ENCODE measurements at regions not wholly inside any gene's neighbourhood (a gene's known extent, or its start where the extent isn't known, plus 50 kb on each side); places are given as distances from the start of the nearest gene placed in this dataset.
A peak's percentile ranks its signal among the peaks of the same experiment; 100 is the strongest.

DNA sequence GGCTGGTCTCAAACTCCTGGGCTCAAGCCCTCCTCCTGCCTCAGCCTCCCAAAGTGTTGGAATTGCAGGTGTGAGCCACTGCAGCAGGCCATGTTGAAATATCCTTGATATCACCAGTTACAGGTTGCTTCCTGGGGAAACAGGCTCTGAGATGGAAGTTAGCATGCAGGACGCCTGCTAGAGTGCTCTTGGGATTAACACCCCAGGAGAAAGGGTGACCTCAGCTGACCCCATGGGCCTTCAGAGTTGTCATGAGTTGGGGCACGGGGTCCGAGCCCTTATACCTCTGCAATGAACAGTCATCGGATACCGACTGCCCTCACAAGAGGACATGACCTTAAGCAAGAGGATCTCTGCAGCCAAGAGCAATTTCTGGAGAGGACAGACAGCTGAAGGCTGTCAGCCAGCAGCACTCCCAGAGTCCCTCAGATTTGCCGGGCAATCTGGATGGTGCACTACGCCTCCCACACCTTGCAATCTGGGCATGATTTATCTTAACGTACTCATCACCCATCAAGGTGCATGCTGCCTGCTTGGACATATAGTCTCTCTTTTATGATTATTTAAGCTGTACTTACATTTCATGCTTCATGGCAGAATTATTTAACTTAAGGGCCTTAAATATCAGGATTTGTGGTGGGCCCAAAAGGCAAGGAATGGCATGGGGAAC lies 134.6 kb downstream of the ADSS2 start:
- H3K4me1 ChIP-seq (ENCODE audit: low read length), result peaks cover 6% of the 10 kb centered on the region
- no peaks in the 10 kb centered on the region for H3K79me2 ChIP-seq (ENCODE audit: low read length)

DNA sequence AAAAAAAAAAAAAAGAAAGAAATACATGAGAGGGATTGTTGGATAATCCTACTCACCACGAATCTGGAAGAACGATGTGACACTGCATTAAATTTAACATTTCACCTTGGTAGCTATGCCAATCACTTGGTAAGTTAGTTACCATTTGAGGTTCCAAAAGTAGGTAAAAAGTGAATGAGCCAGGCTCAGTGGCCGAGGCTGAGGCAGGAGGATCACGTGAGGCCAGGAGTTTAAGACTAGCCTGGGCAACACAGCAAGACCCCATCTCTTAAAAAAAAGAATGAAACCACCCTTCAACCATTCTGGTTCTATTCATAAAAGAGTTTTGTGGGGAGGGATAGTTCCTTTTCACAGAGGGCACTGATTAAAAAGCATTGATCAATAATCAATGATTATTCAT lies 133.6 kb downstream of the ADSS2 start:
- Histone ChIP-seq H3K9ac (ENCODE audit: low read length) (no peak overlapping the region), H3K4me1 (ENCODE audit: low read length) (peaks cover 6% of the 10 kb centered on the region), H3K4me3 (ENCODE audit: low read length) (no peak overlapping the region), H3K27ac (ENCODE audit: low read length) (no peak overlapping the region), H3K79me2 (ENCODE audit: low read length) (no peaks in the 10 kb centered on the region), H3K4me2 (ENCODE audit: low read depth, low read length, poor library complexity, severe bottlenecking) (no peak overlapping the region), H4K20me1 (ENCODE audit: insufficient read depth, low read depth, low read length) (no peaks in the 10 kb centered on the region), H3K27me3 (ENCODE audit: low read length) (no peaks in the 10 kb centered on the region), H3K36me3 (ENCODE audit: insufficient read depth, low read length) (no peaks in the 10 kb centered on the region), H3K9me2 (replicated peaks; ENCODE audit: insufficient read depth, low read length) (no peaks in the 10 kb centered on the region), H3K9me3 (ENCODE audit: low read length) (no peaks in the 10 kb centered on the region), H2AFZ (ENCODE audit: low read length) (no peak overlapping the region)
- no peak for DNase-seq

More for the DNA sequence above, 134.6 kb downstream of the ADSS2 start:
- Histone ChIP-seq H3K9ac (ENCODE audit: low read length) (no peak overlapping the region), H3K9me3 (ENCODE audit: low read length) (no peaks in the 10 kb centered on the region), H3K4me2 (ENCODE audit: low read depth, low read length, poor library complexity, severe bottlenecking) (no peak overlapping the region), H3K36me3 (ENCODE audit: insufficient read depth, low read length) (no peaks in the 10 kb centered on the region), H3K27ac (ENCODE audit: low read length) (no peak overlapping the region), H4K20me1 (ENCODE audit: insufficient read depth, low read depth, low read length) (no peaks in the 10 kb centered on the region), H2AFZ (ENCODE audit: low read length) (no peak overlapping the region), H3K9me2 (replicated peaks; ENCODE audit: insufficient read depth, low read length) (no peaks in the 10 kb centered on the region), H3K27me3 (ENCODE audit: low read length) (no peaks in the 10 kb centered on the region), H3K4me3 (ENCODE audit: low read length) (no peak overlapping the region)
- DNase-seq, result no peak

DNA sequence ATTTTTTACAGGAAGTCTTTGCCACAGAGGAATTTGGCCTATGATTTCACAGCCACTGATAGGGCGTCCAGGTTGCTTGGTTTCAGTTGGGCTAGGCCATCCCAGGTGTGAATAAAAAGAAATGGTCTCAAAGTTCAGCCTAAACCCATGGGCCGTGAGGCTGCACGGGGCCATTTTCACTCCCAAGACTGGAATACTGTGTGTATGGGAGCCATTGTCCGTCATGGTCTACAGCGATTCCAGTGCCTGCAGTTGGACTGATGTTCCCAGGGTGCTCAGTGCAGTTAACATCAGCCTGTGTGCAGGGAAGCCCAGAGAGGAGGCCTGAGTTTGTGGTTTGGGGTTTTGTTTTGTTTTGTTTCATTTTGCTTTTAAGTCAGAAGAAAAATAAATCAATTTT lies 133.2 kb downstream of the ADSS2 start:
- Histone ChIP-seq H3K9me3 (ENCODE audit: low read length) (no peaks in the 10 kb centered on the region), H3K79me2 (ENCODE audit: low read length) (no peaks in the 10 kb centered on the region), H2AFZ (ENCODE audit: low read length) (no peak overlapping the region), H3K36me3 (ENCODE audit: insufficient read depth, low read length) (no peaks in the 10 kb centered on the region), H3K4me2 (ENCODE audit: low read depth, low read length, poor library complexity, severe bottlenecking) (no peak overlapping the region), H3K27me3 (ENCODE audit: low read length) (no peaks in the 10 kb centered on the region), H3K4me1 (ENCODE audit: low read length) (peaks cover 6% of the 10 kb centered on the region), H3K4me3 (ENCODE audit: low read length) (no peak overlapping the region), H3K9ac (ENCODE audit: low read length) (no peak overlapping the region), H3K27ac (ENCODE audit: low read length) (no peak overlapping the region), H4K20me1 (ENCODE audit: insufficient read depth, low read depth, low read length) (no peaks in the 10 kb centered on the region), H3K9me2 (replicated peaks; ENCODE audit: insufficient read depth, low read length) (no peaks in the 10 kb centered on the region)
- DNase-seq, result no peak

DNA sequence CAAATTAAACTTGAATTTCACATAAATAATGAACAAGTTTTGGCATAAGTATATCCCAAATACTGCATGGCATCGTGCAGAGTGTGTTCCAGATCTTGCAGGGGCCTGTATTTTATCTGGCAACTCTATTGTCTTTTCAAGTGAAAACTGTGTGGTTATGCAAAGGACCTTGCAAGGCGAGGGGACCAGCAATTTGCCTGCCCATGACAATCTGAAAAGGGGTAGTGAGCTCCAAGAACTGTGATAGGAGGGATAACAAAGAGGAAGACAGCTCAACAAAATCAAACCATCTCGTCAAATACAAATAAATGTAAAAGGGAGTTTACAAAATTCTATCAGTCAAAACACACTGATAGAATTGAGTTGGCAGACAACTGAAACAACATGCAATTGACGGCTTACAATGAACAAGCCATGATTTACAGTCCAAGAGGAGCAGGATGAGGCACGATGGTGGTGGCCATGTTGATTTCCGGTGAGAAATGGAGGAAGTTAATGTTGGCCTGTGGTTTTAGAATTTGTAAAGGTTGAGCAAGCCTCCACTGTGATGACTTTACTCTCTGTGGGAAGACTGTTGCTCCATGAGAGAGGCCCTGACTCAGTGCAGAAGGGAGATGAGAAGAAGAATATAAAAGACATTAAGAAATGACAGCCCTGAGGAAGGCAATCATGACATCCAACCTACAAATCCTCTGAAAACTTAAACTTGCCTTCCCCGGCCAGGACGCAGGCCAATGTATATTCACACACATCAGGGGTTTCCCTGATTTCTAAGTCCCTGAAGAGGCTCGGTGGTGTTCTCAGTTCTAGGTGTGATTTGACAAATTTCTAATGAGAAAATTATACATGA lies 132.2 kb downstream of the ADSS2 start:
- Histone ChIP-seq H3K4me3 (ENCODE audit: low read length) (no peak overlapping the region), H3K9me3 (ENCODE audit: low read length) (no peaks in the 10 kb centered on the region), H3K79me2 (ENCODE audit: low read length) (no peaks in the 10 kb centered on the region), H3K4me2 (ENCODE audit: low read depth, low read length, poor library complexity, severe bottlenecking) (no peak overlapping the region), H3K4me1 (ENCODE audit: low read length) (peaks cover 6% of the 10 kb centered on the region), H3K9ac (ENCODE audit: low read length) (no peak overlapping the region), H3K27me3 (ENCODE audit: low read length) (no peaks in the 10 kb centered on the region), H3K27ac (ENCODE audit: low read length) (no peak overlapping the region), H3K9me2 (replicated peaks; ENCODE audit: insufficient read depth, low read length) (no peaks in the 10 kb centered on the region), H2AFZ (ENCODE audit: low read length) (peak overlapping the region; percentile 43), H4K20me1 (ENCODE audit: insufficient read depth, low read depth, low read length) (no peaks in the 10 kb centered on the region), H3K36me3 (ENCODE audit: insufficient read depth, low read length) (no peaks in the 10 kb centered on the region)
- DNase-seq, result no peak

DNA sequence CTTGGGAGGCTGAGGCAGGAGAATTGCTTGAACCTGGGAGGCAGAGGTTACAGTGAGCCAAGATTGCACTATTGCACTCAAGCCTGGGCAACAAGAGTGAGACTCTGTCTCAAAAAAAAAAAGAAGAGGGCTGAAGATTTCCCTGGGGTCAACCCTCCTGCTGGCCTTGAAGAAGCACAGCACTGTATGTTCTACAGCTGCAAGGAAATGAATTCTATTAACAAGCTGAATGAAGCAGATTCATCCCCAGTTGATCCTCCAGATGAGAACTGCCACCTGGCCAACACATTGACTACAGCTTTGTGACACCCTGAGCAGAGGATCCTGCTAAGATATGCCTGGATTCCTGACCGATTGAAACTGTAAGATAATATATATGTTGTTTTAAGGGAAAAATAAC lies 129.5 kb downstream of the ADSS2 start:
- H3K79me2 ChIP-seq (ENCODE audit: low read length), result no peaks in the 10 kb centered on the region
- H3K4me2 ChIP-seq (ENCODE audit: low read depth, low read length, poor library complexity, severe bottlenecking), result no peak overlapping the region
- H4K20me1 ChIP-seq (ENCODE audit: insufficient read depth, low read depth, low read length), result no peaks in the 10 kb centered on the region
- no peaks in the 10 kb centered on the region for H3K36me3 ChIP-seq (ENCODE audit: insufficient read depth, low read length)
- no peak overlapping the region for H3K4me3 ChIP-seq (ENCODE audit: low read length)
- 0 out of 2 replicates have a peak, but pooled peaks cover 4% of the 10 kb centered on the region for H3K27me3 ChIP-seq (ENCODE audit: low read length)
- DNase-seq, result no peak
- H3K4me1 ChIP-seq (ENCODE audit: low read length), result peaks cover 11% of the 10 kb centered on the region
- H2AFZ ChIP-seq (ENCODE audit: low read length), result no peak overlapping the region
- no peak overlapping the region for H3K9ac ChIP-seq (ENCODE audit: low read length)
- no peaks in the 10 kb centered on the region for H3K9me3 ChIP-seq (ENCODE audit: low read length)
- no peak overlapping the region for H3K27ac ChIP-seq (ENCODE audit: low read length)
- H3K9me2 ChIP-seq (replicated peaks; ENCODE audit: insufficient read depth, low read length), result no peaks in the 10 kb centered on the region

DNA sequence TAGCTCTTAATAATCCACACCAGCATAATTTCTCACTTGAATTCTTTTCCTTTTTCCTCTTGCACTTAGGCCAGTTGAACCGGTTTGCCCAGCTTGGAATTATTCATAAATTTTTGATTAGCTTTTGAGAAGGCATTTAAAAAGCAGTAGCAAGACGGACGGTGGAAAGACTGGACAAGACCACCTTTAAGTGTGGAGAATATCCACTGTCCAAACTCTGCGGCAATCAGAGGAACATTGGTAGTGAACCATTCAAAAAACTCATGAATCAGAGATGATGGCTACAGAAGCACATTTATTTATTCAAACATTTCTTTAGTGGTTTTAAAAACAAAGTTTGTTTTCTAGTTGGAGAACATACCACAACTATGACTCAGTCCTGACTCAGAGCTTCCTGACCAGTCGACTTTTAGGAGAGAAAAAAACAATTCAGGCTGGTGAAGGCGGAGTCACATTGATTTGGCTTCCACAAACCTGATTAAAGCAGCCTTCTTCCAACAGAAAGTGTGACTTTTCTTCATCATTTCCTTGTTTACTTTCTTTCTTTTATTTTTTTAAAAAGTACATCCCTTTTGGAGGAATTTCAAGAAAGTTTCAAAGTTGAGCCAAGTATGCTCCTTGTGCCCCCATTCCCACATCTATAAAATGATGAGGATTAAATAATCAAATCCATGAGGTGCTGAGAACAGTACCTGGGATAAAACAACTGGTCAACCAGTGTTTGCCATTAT lies 128.8 kb downstream of the ADSS2 start:
- Histone ChIP-seq H3K9ac (ENCODE audit: low read length) (no peak overlapping the region), H4K20me1 (ENCODE audit: insufficient read depth, low read depth, low read length) (no peaks in the 10 kb centered on the region), H3K79me2 (ENCODE audit: low read length) (no peaks in the 10 kb centered on the region), H3K9me3 (ENCODE audit: low read length) (no peaks in the 10 kb centered on the region), H3K4me3 (ENCODE audit: low read length) (no peak overlapping the region), H3K36me3 (ENCODE audit: insufficient read depth, low read length) (no peaks in the 10 kb centered on the region), H2AFZ (ENCODE audit: low read length) (no peak overlapping the region), H3K9me2 (replicated peaks; ENCODE audit: insufficient read depth, low read length) (no peaks in the 10 kb centered on the region), H3K4me2 (ENCODE audit: low read depth, low read length, poor library complexity, severe bottlenecking) (no peak overlapping the region), H3K27me3 (ENCODE audit: low read length) (0 out of 2 replicates have a peak, but pooled peaks cover 4% of the 10 kb centered on the region), H3K27ac (ENCODE audit: low read length) (no peak overlapping the region), H3K4me1 (ENCODE audit: low read length) (peaks cover 11% of the 10 kb centered on the region)
- no peak for DNase-seq

DNA sequence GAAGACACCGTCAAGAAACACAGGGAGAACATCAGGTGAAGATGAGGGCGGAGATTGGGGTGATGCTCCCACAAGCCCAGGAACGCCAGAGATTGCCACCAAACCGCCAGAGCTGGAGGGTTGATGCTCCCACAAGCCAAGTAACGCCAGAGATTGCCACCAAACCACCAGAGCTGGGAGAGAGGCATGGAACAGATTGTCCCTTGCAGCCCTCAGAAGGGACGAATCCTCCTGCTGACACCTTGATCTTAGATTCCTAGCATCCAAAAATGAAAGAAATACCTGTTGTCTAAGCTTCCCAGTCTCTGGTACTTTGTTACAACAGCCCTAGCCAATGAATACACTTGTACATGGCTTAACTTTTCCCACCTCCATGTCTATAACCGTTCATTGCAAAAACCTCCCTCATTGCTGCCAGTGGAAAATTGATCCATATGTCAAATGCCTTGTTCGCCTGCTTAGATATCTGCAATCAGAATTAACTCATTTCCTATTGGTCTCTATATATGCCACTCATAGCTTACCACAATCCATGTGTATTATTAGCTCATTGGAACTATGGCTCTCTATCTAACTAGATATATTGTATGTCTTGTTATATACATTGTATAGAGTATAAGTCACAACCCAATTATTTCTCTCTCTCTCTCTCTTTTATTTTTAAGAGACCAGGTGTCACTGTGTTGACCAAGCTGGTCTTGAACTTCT lies 127.4 kb downstream of the ADSS2 start:
- no peaks in the 10 kb centered on the region for H3K79me2 ChIP-seq (ENCODE audit: low read length)
- no peak overlapping the region for H3K4me2 ChIP-seq (ENCODE audit: low read depth, low read length, poor library complexity, severe bottlenecking)
- H3K4me1 ChIP-seq (ENCODE audit: low read length), result peaks cover 9% of the 10 kb centered on the region
- H3K9me3 ChIP-seq (ENCODE audit: low read length), result no peaks in the 10 kb centered on the region
- no peak overlapping the region for H3K4me3 ChIP-seq (ENCODE audit: low read length)
- no peaks in the 10 kb centered on the region for H4K20me1 ChIP-seq (ENCODE audit: insufficient read depth, low read depth, low read length)
- no peak overlapping the region for H3K9ac ChIP-seq (ENCODE audit: low read length)
- no peaks in the 10 kb centered on the region for H3K9me2 ChIP-seq (replicated peaks; ENCODE audit: insufficient read depth, low read length)
- H3K36me3 ChIP-seq (ENCODE audit: insufficient read depth, low read length), result no peaks in the 10 kb centered on the region
- no peak overlapping the region for H2AFZ ChIP-seq (ENCODE audit: low read length)
- no peak overlapping the region for H3K27ac ChIP-seq (ENCODE audit: low read length)
- DNase-seq, result no peak
- H3K27me3 ChIP-seq (ENCODE audit: low read length), result 0 out of 2 replicates have a peak, but pooled peaks cover 4% of the 10 kb centered on the region
